IMR-90 (cell line): ENCODE measurements at regions not wholly inside any gene's neighbourhood (a gene's known extent, or its start where the extent isn't known, plus 50 kb on each side); places are given as distances from the start of the nearest gene placed in this dataset.

Experiments used
- ATAC-seq: fragments of 200-7000 bp; cut with Tn5 transposase; 2 replicates; pipeline ENCODE4 v1.9.1; 2020; ENCODE audit warnings: low read depth, mild to moderate bottlenecking, moderate library complexity
- BruUV-seq: library from RNA; stranded (reverse); fragments of 400-500 nt; replicated peaks from 2 replicates; lab custom pipeline; 2021; lab: Mats Ljungman, UMichigan
- CTCF ChIA-PET: fragments of 300-600 bp; formaldehyde crosslinking; extraction: SDS; loops from one replicate; lab custom pipeline; 2021; ENCODE audit warnings: antibody characterized with exemption; lab: Yijun Ruan, JAX
- POLR2A ChIA-PET: fragments of 300-600 bp; sonication (Branson Sonifier 250); formaldehyde crosslinking; loops from one replicate; lab custom pipeline; 2022; ENCODE audit warnings: antibody characterized with exemption; ENCODE audit not compliant: unreplicated experiment; lab: Charles Lee
- DNase-seq: peaks from one replicate; pipeline ENCODE4 v3.0.0; 2013
- H2AFZ ChIP-seq: replicated peaks from 2 replicates; pipeline ENCODE3; 2013; ENCODE audit warnings: low read length, mild to moderate bottlenecking; ENCODE audit not compliant: poor library complexity
- H2AK5ac ChIP-seq: 2 replicates; pipeline ENCODE4 v1.6.1; 2013; ENCODE audit warnings: low read depth, low read length, inconsistent platforms
- H2AK9ac ChIP-seq: replicated peaks from 2 replicates; pipeline ENCODE3; 2013; ENCODE audit warnings: mild to moderate bottlenecking, low read depth, low read length, moderate library complexity; ENCODE audit not compliant: poor library complexity
- H2BK120ac ChIP-seq: 2 replicates; pipeline ENCODE4 v1.6.1; 2013; ENCODE audit warnings: low read depth, low read length, inconsistent platforms
- H2BK15ac ChIP-seq: 3 replicates; pipeline ENCODE4 v1.6.1; 2013; ENCODE audit warnings: low read depth, low read length, inconsistent platforms
- H2BK20ac ChIP-seq: 2 replicates; pipeline ENCODE4 v1.6.1; 2013; ENCODE audit warnings: low read depth, mild to moderate bottlenecking, inconsistent platforms, low read length, moderate library complexity
- H2BK5ac ChIP-seq: 2 replicates; pipeline ENCODE4 v1.6.1; 2013; ENCODE audit warnings: mild to moderate bottlenecking, low read depth, low read length, inconsistent platforms; ENCODE audit not compliant: poor library complexity, severe bottlenecking
- H3K14ac ChIP-seq: replicated peaks from 2 replicates; pipeline ENCODE4 v1.6.1; 2013; ENCODE audit warnings: low read depth, low read length, inconsistent platforms
- H3K18ac ChIP-seq: 2 replicates; pipeline ENCODE4 v1.6.1; 2013; ENCODE audit warnings: low read depth, low read length, control low read depth
- H3K23ac ChIP-seq: 2 replicates; pipeline ENCODE4 v1.6.1; 2013; ENCODE audit warnings: low read depth, low read length, inconsistent platforms
- H3K27ac ChIP-seq: 2 replicates; pipeline ENCODE4 v1.5.1; 2013; ENCODE audit warnings: mild to moderate bottlenecking, control low read depth, low read length; ENCODE audit not compliant: insufficient read depth
- H3K27me3 ChIP-seq: 2 replicates; pipeline ENCODE4 v1.6.1; 2013; ENCODE audit warnings: low read length; ENCODE audit not compliant: control insufficient read depth, insufficient read depth
- H3K36me3 ChIP-seq: 2 replicates; pipeline ENCODE4 v1.6.1; 2013; ENCODE audit warnings: low read length, mixed read lengths; ENCODE audit not compliant: control insufficient read depth, insufficient read depth
- H3K4ac ChIP-seq: 2 replicates; pipeline ENCODE4 v1.6.1; 2013; ENCODE audit warnings: low read depth, low read length, inconsistent platforms
- H3K4me1 ChIP-seq: 2 replicates; pipeline ENCODE4 v1.6.1; 2013; ENCODE audit warnings: low read length, mixed read lengths; ENCODE audit not compliant: control insufficient read depth, insufficient read depth
- H3K4me2 ChIP-seq: 2 replicates; pipeline ENCODE4 v1.6.1; 2013; ENCODE audit warnings: low read depth, mild to moderate bottlenecking, control low read depth, low read length, moderate library complexity
- H3K4me3 ChIP-seq: 2 replicates; pipeline ENCODE4 v1.5.1; 2013; ENCODE audit warnings: low read depth, mild to moderate bottlenecking, control low read depth, low read length, moderate library complexity; ENCODE audit not compliant: insufficient read depth
- H3K56ac ChIP-seq: 2 replicates; pipeline ENCODE4 v1.6.1; 2013; ENCODE audit warnings: low read length, inconsistent platforms; ENCODE audit not compliant: insufficient read depth; ENCODE audit errors: extremely low read depth
- H3K79me1 ChIP-seq, 2 experiments: 2 replicates each; pipeline ENCODE4 v1.6.1; 2013; ENCODE audit warnings: low read length in 2 of 2, inconsistent platforms in 1 of 2, low read depth in 1 of 2
- H3K9ac ChIP-seq: 2 replicates; pipeline ENCODE4 v1.6.1; 2013; ENCODE audit warnings: low read depth, low read length, control low read depth
- H3K9me1 ChIP-seq: 2 replicates; pipeline ENCODE4 v1.6.1; 2013; ENCODE audit warnings: low read length, inconsistent platforms; ENCODE audit not compliant: insufficient read depth
- H3K9me3 ChIP-seq: 2 replicates; pipeline ENCODE4 v1.6.1; 2013; ENCODE audit warnings: low read length; ENCODE audit not compliant: control insufficient read depth, insufficient read depth
- H4K20me1 ChIP-seq: 2 replicates; pipeline ENCODE4 v1.6.1; 2013; ENCODE audit warnings: low read length, inconsistent platforms; ENCODE audit not compliant: insufficient read depth
- H4K5ac ChIP-seq: 2 replicates; pipeline ENCODE4 v1.6.1; 2013; ENCODE audit warnings: mild to moderate bottlenecking, low read depth, low read length, control low read depth
- H4K8ac ChIP-seq, 2 experiments: 2 replicates each; pipeline ENCODE4 v1.6.1; 2013; ENCODE audit warnings: low read depth in 2 of 2, low read length in 2 of 2, control low read depth in 1 of 2, inconsistent platforms in 1 of 2
- H4K91ac ChIP-seq: 2 replicates; pipeline ENCODE4 v1.6.1; 2013; ENCODE audit warnings: low read depth, low read length, inconsistent platforms; ENCODE audit not compliant: insufficient read depth
- BHLHE40 ChIP-seq: fragments of 150-350 bp; IDR thresholded peaks from 2 replicates; pipeline ENCODE4 v1.6.1; 2016; ENCODE audit warnings: mild to moderate bottlenecking, low read depth, low read length
- CHD1 ChIP-seq: IDR thresholded peaks from 2 replicates; pipeline ENCODE4 v1.6.1; 2012; ENCODE audit warnings: low read depth, low read length, improper control_type of control experiment
- ELK1 ChIP-seq: fragments of 150-350 bp; IDR thresholded peaks from 2 replicates; pipeline ENCODE4 v1.6.1; 2016; ENCODE audit warnings: low read depth, mild to moderate bottlenecking, low read length, moderate library complexity, borderline replicate concordance
- FOS ChIP-seq: fragments of 150-350 bp; IDR thresholded peaks from 2 replicates; pipeline ENCODE4 v1.6.1; 2016; ENCODE audit warnings: low read depth, low read length
- MAFK ChIP-seq: IDR thresholded peaks from 2 replicates; pipeline ENCODE4 v1.6.1; 2012; ENCODE audit warnings: low read depth, low read length, improper control_type of control experiment
- MXI1 ChIP-seq: IDR thresholded peaks from 2 replicates; pipeline ENCODE4 v1.6.1; 2012; ENCODE audit warnings: low read depth, mild to moderate bottlenecking, low read length, moderate library complexity, borderline replicate concordance
- NFE2L2 ChIP-seq: fragments of 150-350 bp; IDR thresholded peaks from 2 replicates; pipeline ENCODE4 v1.6.1; 2016; ENCODE audit warnings: low read depth, mild to moderate bottlenecking, low read length
- POLR2A ChIP-seq: IDR thresholded peaks from 2 replicates; pipeline ENCODE4 v1.6.1; 2012; ENCODE audit warnings: mild to moderate bottlenecking, low read depth, low read length
- RCOR1 ChIP-seq: IDR thresholded peaks from 2 replicates; pipeline ENCODE4 v1.6.1; 2012; ENCODE audit warnings: mild to moderate bottlenecking, low read length, improper control_type of control experiment; ENCODE audit not compliant: insufficient replicate concordance
- RFX5 ChIP-seq: IDR thresholded peaks from 2 replicates; pipeline ENCODE4 v1.8.0; 2012; ENCODE audit warnings: low read depth, mild to moderate bottlenecking, low read length, moderate library complexity
- SMC3 ChIP-seq: fragments of 150-350 bp; IDR thresholded peaks from 2 replicates; pipeline ENCODE4 v1.6.1; 2016; ENCODE audit warnings: low read depth, mild to moderate bottlenecking, antibody characterized with exemption, low read length, moderate library complexity
- USF2 ChIP-seq: fragments of 150-350 bp; IDR thresholded peaks from 2 replicates; pipeline ENCODE4 v1.6.1; 2017; ENCODE audit warnings: mild to moderate bottlenecking, antibody characterized with exemption, low read length, low read depth
- WGBS, 2 experiments: methylation state at CpG; one replicate each; pipeline versions ENCODE4 v1.1.5 to v1.1.7; 2013; ENCODE audit warnings: missing lambda C conversion rate in 2 of 2; ENCODE audit not compliant: insufficient read length in 1 of 2; ENCODE audit errors: extremely low coverage in 2 of 2; 5-methylcytosine and 5-hydroxymethylcytosine counted together
- dilution Hi-C: fragments of 300-500 bp; cut with HindIII; formaldehyde crosslinking; loops from one replicate; pipeline ENCODE4 v1.14.3; 2018; ENCODE audit warnings: low sequenced_read_pairs; ENCODE audit not compliant: unreplicated experiment
- in situ Hi-C: fragments of 300-500 bp; cut with MboI; formaldehyde crosslinking; loops from 3 replicates; pipeline ENCODE4 v1.14.3; 2019; ENCODE audit warnings: low sequenced_read_pairs, inconsistent platforms, mixed read lengths
- intact Hi-C: fragments of 100-400 bp; cut with micrococcal nuclease; formaldehyde crosslinking; loops from 2 replicates; pipeline ENCODE4 v1.10.0; 2022

- DNase-seq (no peak), ATAC-seq (no peak)
- no peak overlapping the region for H3K4me2 ChIP-seq
- no peak overlapping the region for H3K27ac ChIP-seq
- no peaks in the 10 kb centered on the region for H3K79me1 ChIP-seq
- H3K56ac ChIP-seq: no peak overlapping the region
- no peak overlapping the region for H3K4me3 ChIP-seq
- no peak overlapping the region for H4K91ac ChIP-seq
- H2BK20ac ChIP-seq: no peak overlapping the region
- dilution Hi-C loops (no loop called here), in situ Hi-C loops (no loop called here), intact Hi-C loops (no loop called here)
- no peak overlapping the region for H3K14ac ChIP-seq
- H2AFZ ChIP-seq: no peak overlapping the region
- no peak overlapping the region for H2AK9ac ChIP-seq
- no peaks in the 10 kb centered on the region for H3K27me3 ChIP-seq
- no CpG with 5 or more reads among the region's 2 CpGs for WGBS, 2 experiments
- H3K4me1 ChIP-seq: no peaks in the 10 kb centered on the region
- no peak overlapping the region for H2BK120ac ChIP-seq
- no peak overlapping the region for H2AK5ac ChIP-seq
- H4K20me1 ChIP-seq: no peaks in the 10 kb centered on the region
- H4K5ac ChIP-seq: no peak overlapping the region
- no peak overlapping the region for H4K8ac ChIP-seq
- ChIA-PET CTCF (no interaction called here), POLR2A (no interaction called here)
- no peaks in the 10 kb centered on the region for H3K36me3 ChIP-seq
- TF ChIP-seq CHD1: no peak
- TF ChIP-seq POLR2A: no peak
- no peak for TF ChIP-seq RCOR1
- TF ChIP-seq NFE2L2: no peak
- TF ChIP-seq RFX5: no peak
- no peak for TF ChIP-seq BHLHE40
- TF ChIP-seq USF2: no peak
- TF ChIP-seq FOS: no peak
- TF ChIP-seq MXI1: no peak
- TF ChIP-seq SMC3: no peak
- no peak for TF ChIP-seq ELK1
- TF ChIP-seq MAFK: no peak
- H3K9ac ChIP-seq: no peak overlapping the region
- no peak overlapping the region for H3K4ac ChIP-seq
- H3K9me3 ChIP-seq: peaks cover 4% of the 10 kb centered on the region; the same call in 1 of the 2 replicates
- H2BK15ac ChIP-seq: no peak overlapping the region
- no peak overlapping the region for H2BK5ac ChIP-seq
- H3K18ac ChIP-seq: no peak overlapping the region
- no TSS peak for BruUV-seq
- no peak overlapping the region for H3K23ac ChIP-seq
- H3K9me1 ChIP-seq: no peaks in the 10 kb centered on the region
Measured at GRCh38 chr18:35835366-35835765, 137.1 kb upstream of the RMP24 start.
